Karpas-422 (cell line): ENCODE measurements at regions not wholly inside any gene's neighbourhood (a gene's known extent, or its start where the extent isn't known, plus 50 kb on each side); places are given as distances from the start of the nearest gene placed in this dataset.
"Not testable (repeated sequence)": the region's sequence is repeated elsewhere in the genome, so short reads cannot be mapped to it uniquely, and the experiment has no call there.

Experiments
- DNase-seq: peaks from one replicate; pipeline ENCODE4 v3.0.0-alpha.2; 2015
- H2AFZ ChIP-seq: fragments of 200-600 bp; sonication (generic); 2 replicates; pipeline ENCODE4 v1.6.1; 2014; ENCODE audit warnings: antibody characterized with exemption, low read length, mixed read lengths
- H3K27ac ChIP-seq: fragments of 200-600 bp; sonication (generic); 2 replicates; pipeline ENCODE4 v1.5.1; 2014; ENCODE audit warnings: mild to moderate bottlenecking, low read length, moderate library complexity
- H3K27me3 ChIP-seq: fragments of 200-600 bp; sonication (generic); 2 replicates; pipeline ENCODE4 v1.6.1; 2014; ENCODE audit warnings: low read length, mixed read lengths
- H3K36me3 ChIP-seq: fragments of 200-600 bp; sonication (generic); 2 replicates; pipeline ENCODE4 v1.6.1; 2014; ENCODE audit warnings: low read length, mixed read lengths; ENCODE audit not compliant: insufficient read depth
- H3K4me1 ChIP-seq: fragments of 200-600 bp; sonication (generic); 2 replicates; pipeline ENCODE4 v1.6.1; 2014; ENCODE audit warnings: mild to moderate bottlenecking, low read length, mixed read lengths
- H3K4me2 ChIP-seq: fragments of 200-600 bp; sonication (generic); 2 replicates; pipeline ENCODE4 v1.6.1; 2014; ENCODE audit warnings: low read length, low read depth, mild to moderate bottlenecking; ENCODE audit not compliant: poor library complexity, severe bottlenecking
- H3K4me3 ChIP-seq: fragments of 200-600 bp; sonication (generic); 2 replicates; pipeline ENCODE4 v1.5.1; 2014; ENCODE audit warnings: mild to moderate bottlenecking, antibody characterized with exemption, low read length, mixed read lengths
- H3K79me2 ChIP-seq: fragments of 200-600 bp; sonication (generic); 2 replicates; pipeline ENCODE4 v1.6.1; 2014; ENCODE audit warnings: mild to moderate bottlenecking, low read length, mixed read lengths
- H3K9ac ChIP-seq: fragments of 200-600 bp; sonication (generic); 2 replicates; pipeline ENCODE4 v1.6.0; 2014; ENCODE audit warnings: low read length
- H3K9me2 ChIP-seq: fragments of 200-600 bp; sonication (generic), shearing (Covaris generic); replicated peaks from 2 replicates; pipeline ENCODE4 v1.6.0; 2014; ENCODE audit warnings: mild to moderate bottlenecking, low read length, moderate library complexity; ENCODE audit not compliant: insufficient read depth
- H3K9me3 ChIP-seq: fragments of 300-700, 200-600 bp; sonication (generic); 2 replicates; pipeline ENCODE4 v1.6.1; 2014; ENCODE audit warnings: low read length, mixed read lengths
- H4K20me1 ChIP-seq: fragments of 200-600 bp; sonication (generic); 2 replicates; pipeline ENCODE4 v1.6.1; 2014; ENCODE audit warnings: mild to moderate bottlenecking, antibody characterized with exemption, low read length, low read depth; ENCODE audit not compliant: insufficient read depth

DNA sequence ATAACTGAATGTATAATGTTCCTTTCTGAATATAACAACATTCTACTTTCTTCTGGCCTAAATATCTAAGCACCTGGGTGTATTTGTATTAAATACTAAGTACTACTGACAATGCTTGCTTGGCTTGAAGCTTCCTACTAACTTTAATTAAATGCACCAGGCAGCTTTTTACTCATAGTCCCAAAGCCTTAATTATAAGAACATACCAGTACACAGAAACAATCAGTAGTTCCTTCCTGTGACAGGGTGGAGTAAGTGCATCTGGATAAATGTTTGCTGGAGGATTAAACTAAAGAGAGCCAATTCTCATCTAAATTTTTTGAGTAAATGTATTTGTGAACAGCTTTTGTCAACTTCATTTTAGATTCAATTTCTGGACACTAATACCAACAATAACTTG lies 558.6 kb upstream of the SEMA6A start:
- Histone ChIP-seq H3K79me2 (no peaks in the 10 kb centered on the region), H3K9ac (no peak overlapping the region), H3K9me2 (no peaks in the 10 kb centered on the region), H3K36me3 (no peaks in the 10 kb centered on the region), H3K9me3 (no peaks in the 10 kb centered on the region), H3K4me1 (no peaks in the 10 kb centered on the region), H3K27ac (no peak overlapping the region), H2AFZ (no peak overlapping the region), H3K4me2 (no peak overlapping the region), H3K4me3 (no peak overlapping the region), H4K20me1 (no peaks in the 10 kb centered on the region), H3K27me3 (no peaks in the 10 kb centered on the region)
- DNase-seq: no peak

DNA sequence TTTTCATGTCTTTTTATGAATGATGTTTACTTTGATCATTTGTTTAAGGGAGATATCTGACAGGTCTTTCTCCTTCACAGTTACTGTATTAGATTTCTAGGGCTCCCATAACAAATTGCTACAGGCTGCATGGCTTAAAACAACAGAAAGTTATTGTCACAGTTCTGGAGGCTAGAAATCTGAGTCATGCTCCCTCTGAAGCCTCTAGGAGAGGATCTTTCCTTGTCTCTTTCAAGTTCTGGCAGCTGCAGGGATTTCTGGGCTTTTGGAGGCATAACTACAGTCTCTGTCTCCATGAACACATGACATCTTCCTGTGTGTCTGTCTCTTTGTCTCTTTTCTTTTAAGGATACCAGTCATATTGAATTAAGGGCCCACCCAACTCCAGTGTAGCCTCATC lies 557.3 kb upstream of the SEMA6A start:
- Histone ChIP-seq H3K27ac (no peak overlapping the region), H3K36me3 (no peaks in the 10 kb centered on the region), H3K79me2 (no peaks in the 10 kb centered on the region), H3K9ac (no peak overlapping the region), H3K4me2 (no peak overlapping the region), H3K4me1 (no peaks in the 10 kb centered on the region), H3K9me2 (no peaks in the 10 kb centered on the region), H3K4me3 (no peak overlapping the region), H3K9me3 (no peaks in the 10 kb centered on the region), H4K20me1 (no peaks in the 10 kb centered on the region), H3K27me3 (no peaks in the 10 kb centered on the region), H2AFZ (no peak overlapping the region)
- DNase-seq: no peak

DNA sequence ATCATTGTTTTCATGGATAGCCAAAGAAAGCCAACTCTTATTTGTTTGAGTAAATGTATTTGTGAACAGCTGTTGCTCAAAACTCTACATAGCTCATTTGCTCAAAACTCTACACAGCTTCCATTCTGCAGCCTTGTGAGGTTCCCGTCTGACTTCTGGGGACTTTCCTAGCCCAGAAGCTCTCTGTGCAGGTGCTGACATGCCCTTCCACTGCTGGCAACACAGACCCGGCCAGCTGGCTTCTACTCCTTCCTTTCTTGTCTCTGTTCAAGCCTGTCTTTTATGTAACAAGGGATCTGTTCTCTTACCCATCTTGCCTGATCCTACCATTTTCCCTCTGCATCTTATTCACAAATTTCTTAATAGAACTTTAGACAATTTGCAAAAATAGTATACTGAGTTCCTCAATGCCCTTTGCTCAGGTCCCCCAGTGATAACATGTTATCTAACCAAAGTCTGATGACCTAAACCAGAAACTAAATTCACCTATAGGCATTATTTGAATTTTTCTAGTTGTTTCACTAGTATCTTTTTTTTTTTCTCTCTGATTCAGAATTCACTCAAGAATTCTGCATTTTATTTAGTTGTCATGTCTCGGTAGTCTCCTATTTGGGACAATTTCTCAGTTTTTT lies 556.5 kb upstream of the SEMA6A start:
- no peaks in the 10 kb centered on the region for H3K9me2 ChIP-seq
- no peak overlapping the region for H2AFZ ChIP-seq
- H3K4me1 ChIP-seq: no peaks in the 10 kb centered on the region
- no peak overlapping the region for H3K4me2 ChIP-seq
- no peak overlapping the region for H3K9ac ChIP-seq
- no peaks in the 10 kb centered on the region for H3K9me3 ChIP-seq
- DNase-seq: no peak
- H3K27me3 ChIP-seq: no peaks in the 10 kb centered on the region
- no peak overlapping the region for H3K27ac ChIP-seq
- no peak overlapping the region for H3K4me3 ChIP-seq
- H4K20me1 ChIP-seq: no peaks in the 10 kb centered on the region
- H3K79me2 ChIP-seq: no peaks in the 10 kb centered on the region
- H3K36me3 ChIP-seq: no peaks in the 10 kb centered on the region

DNA sequence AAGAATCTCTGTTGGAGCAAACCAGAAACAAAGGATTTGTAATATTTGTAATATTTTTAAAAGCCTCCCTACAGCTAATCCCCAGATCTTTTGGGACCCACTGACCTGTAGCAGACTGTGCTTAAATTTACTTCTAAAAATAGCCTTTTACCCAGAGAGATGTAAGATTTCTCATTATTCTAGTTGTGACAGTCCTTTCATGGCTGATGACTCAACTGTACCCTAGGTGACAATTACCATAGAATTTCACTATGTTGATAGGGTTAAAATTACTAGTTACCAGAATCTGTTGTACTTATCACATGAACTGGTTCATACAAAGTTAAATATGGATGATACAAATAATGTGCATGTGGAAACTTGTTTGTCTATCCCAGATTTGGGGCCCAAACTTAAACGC lies 543.9 kb upstream of the SEMA6A start:
- H4K20me1 ChIP-seq: no peaks in the 10 kb centered on the region
- H3K9ac ChIP-seq: no peak overlapping the region
- H3K79me2 ChIP-seq: no peaks in the 10 kb centered on the region
- no peak for DNase-seq
- H3K36me3 ChIP-seq: no peaks in the 10 kb centered on the region
- H3K27ac ChIP-seq: no peak overlapping the region
- H3K9me2 ChIP-seq: no peaks in the 10 kb centered on the region; the same call in 1 of the 2 replicates
- no peaks in the 10 kb centered on the region for H3K4me1 ChIP-seq
- no peak overlapping the region for H3K4me2 ChIP-seq
- H3K9me3 ChIP-seq: no peaks in the 10 kb centered on the region
- H3K4me3 ChIP-seq: no peak overlapping the region
- no peak overlapping the region for H2AFZ ChIP-seq
- H3K27me3 ChIP-seq: no peaks in the 10 kb centered on the region

DNA sequence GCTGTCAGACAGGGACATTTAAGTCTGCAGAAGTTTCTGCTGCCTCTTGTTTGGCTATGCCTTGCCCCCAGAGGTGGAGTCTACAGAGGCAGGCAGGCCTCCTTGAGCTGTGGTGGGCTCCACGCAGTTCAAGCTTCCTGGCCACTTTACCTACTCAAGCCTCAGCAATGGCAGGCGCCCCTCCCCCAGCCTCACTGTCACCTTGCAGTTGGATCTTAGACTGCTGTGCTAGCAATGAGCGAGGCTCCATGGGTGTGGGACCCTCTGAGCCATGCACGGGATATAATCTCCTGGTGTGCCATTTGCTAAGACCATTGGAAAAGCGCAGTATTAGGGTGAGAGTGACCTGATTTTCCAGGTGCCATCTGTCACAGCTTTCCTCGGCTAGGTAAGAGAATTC lies 542.7 kb upstream of the SEMA6A start:
- H3K9me2 ChIP-seq, H4K20me1 ChIP-seq, H2AFZ ChIP-seq, H3K27me3 ChIP-seq, H3K4me3 ChIP-seq, DNase-seq, H3K27ac ChIP-seq, H3K36me3 ChIP-seq, H3K9me3 ChIP-seq, H3K79me2 ChIP-seq, H3K4me1 ChIP-seq, H3K4me2 ChIP-seq, H3K9ac ChIP-seq: not testable (repeated sequence)

DNA sequence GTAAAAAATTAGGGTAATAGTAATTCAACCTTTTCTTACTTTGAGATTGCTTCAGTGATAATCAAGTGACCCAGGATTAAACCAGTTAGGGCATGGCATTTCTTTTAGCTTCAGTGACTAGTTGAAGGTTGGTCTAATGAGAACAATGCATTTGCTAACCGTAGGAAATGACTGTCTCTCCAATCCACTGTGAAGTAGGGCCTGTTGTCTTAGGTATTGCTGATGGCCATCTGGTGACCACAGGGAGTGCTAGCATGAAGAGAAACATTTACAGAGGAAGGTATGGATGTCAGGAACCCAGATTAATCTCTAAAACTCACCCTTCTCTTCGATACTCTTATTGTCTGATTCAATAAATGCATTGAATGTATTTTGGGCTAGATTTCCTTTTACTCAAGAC lies 535.9 kb upstream of the SEMA6A start:
- Histone ChIP-seq H3K4me3 (no peak overlapping the region), H4K20me1 (no peaks in the 10 kb centered on the region), H3K79me2 (no peaks in the 10 kb centered on the region), H3K9ac (no peak overlapping the region), H3K27ac (no peak overlapping the region), H3K36me3 (no peaks in the 10 kb centered on the region), H3K9me3 (no peaks in the 10 kb centered on the region), H3K9me2 (no peaks in the 10 kb centered on the region), H2AFZ (no peak overlapping the region), H3K4me1 (0 out of 2 replicates have a peak, but pooled peaks cover 3% of the 10 kb centered on the region), H3K27me3 (no peaks in the 10 kb centered on the region), H3K4me2 (no peak overlapping the region)
- no peak for DNase-seq

DNA sequence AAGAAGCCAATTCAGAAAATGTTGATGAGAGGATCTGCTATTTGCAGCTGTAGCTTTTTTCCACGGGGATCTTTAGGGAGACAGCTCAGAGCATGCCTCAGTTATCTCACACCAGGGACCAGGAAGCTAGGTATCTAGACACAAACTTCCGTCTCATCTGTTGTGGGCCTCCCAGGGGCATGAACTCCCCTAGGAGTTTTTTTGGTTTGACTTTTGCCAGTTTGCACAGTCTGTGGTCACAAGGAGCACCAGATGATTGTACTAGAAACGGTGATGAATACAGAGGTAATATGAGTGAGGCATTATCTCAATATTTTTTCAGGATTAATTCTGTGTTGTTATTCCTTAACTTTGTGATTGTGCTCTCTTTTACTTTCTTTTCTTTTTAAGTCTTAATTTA lies 533.2 kb upstream of the SEMA6A start:
- no peak for DNase-seq
- H3K4me1 ChIP-seq: 0 out of 2 replicates have a peak, but pooled peaks cover 3% of the 10 kb centered on the region
- H2AFZ ChIP-seq: no peak overlapping the region
- no peaks in the 10 kb centered on the region for H4K20me1 ChIP-seq
- no peaks in the 10 kb centered on the region for H3K9me2 ChIP-seq
- no peaks in the 10 kb centered on the region for H3K9me3 ChIP-seq
- H3K79me2 ChIP-seq: no peaks in the 10 kb centered on the region
- no peaks in the 10 kb centered on the region for H3K27me3 ChIP-seq
- H3K36me3 ChIP-seq: no peaks in the 10 kb centered on the region
- no peak overlapping the region for H3K4me2 ChIP-seq
- no peak overlapping the region for H3K27ac ChIP-seq
- H3K4me3 ChIP-seq: no peak overlapping the region
- no peak overlapping the region for H3K9ac ChIP-seq

DNA sequence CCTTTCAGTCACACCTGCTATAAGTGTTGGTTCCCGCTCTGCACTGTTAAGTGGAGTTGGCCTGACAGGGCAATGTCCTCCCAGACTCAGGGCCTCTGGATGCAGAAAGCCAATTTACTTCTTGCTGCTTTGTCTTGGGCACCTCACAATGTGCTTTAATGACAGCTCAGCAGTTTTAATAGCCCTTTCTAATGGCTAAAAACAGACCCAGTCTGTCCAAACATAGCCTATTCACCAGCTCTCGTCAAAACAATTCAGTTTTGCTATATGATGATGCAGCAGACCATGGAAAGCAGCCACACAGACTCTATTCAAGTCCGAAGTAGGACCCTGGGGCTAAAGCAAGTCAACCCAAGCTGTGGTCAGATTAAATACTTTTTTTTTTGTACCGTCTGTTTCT lies 529.1 kb upstream of the SEMA6A start:
- no peak overlapping the region for H2AFZ ChIP-seq
- H3K36me3 ChIP-seq: no peaks in the 10 kb centered on the region
- no peak overlapping the region for H3K27ac ChIP-seq
- H3K9me3 ChIP-seq: no peaks in the 10 kb centered on the region
- no peaks in the 10 kb centered on the region for H3K27me3 ChIP-seq
- H3K79me2 ChIP-seq: no peaks in the 10 kb centered on the region
- no peak overlapping the region for H3K4me2 ChIP-seq
- no peaks in the 10 kb centered on the region for H4K20me1 ChIP-seq
- H3K9ac ChIP-seq: no peak overlapping the region
- H3K4me1 ChIP-seq: 0 out of 2 replicates have a peak, but pooled peaks cover 3% of the 10 kb centered on the region
- H3K4me3 ChIP-seq: no peak overlapping the region
- no peak for DNase-seq
- no peaks in the 10 kb centered on the region for H3K9me2 ChIP-seq

DNA sequence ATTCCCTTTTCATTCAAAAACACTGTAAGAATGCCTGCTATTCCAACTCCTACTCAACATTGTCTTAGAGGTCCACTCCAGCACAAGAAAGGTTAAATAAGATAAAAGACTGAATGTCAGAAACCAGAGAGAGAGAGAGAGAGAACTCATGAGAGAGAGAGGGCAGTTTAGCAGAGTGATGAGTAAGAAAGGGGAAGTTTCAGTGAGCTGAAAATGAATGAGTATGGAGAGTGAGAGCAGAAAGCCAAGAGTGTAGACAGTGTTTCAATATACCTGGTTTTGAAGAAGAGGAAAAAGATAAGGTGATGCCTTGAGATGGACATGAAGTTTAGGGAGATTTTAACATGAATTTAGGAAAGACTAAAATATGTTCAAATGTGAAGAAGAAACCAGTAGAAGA lies 528.0 kb upstream of the SEMA6A start:
- no peaks in the 10 kb centered on the region for H3K4me1 ChIP-seq
- H3K27me3 ChIP-seq: no peaks in the 10 kb centered on the region
- H3K9me2 ChIP-seq: no peaks in the 10 kb centered on the region
- no peaks in the 10 kb centered on the region for H3K36me3 ChIP-seq
- no peaks in the 10 kb centered on the region for H3K79me2 ChIP-seq
- no peak overlapping the region for H2AFZ ChIP-seq
- H3K4me3 ChIP-seq: no peak overlapping the region
- no peak for DNase-seq
- no peak overlapping the region for H3K4me2 ChIP-seq
- H3K27ac ChIP-seq: no peak overlapping the region
- H3K9ac ChIP-seq: no peak overlapping the region
- no peaks in the 10 kb centered on the region for H4K20me1 ChIP-seq
- no peaks in the 10 kb centered on the region for H3K9me3 ChIP-seq
